NCI-H748 (cell line): ENCODE measurements at regions not wholly inside any gene's neighbourhood (a gene's known extent, or its start where the extent isn't known, plus 50 kb on each side); places are given as distances from the start of the nearest gene placed in this dataset.

Experiments
- DNase-seq: peaks from one replicate; lab custom pipeline; 2025; ENCODE audit not compliant: unreplicated experiment; lab: John Stamatoyannopoulos, UW

- no peak for DNase-seq
Measured at GRCh38 chr3:30945291-30945690, 50.8 kb upstream of the GADL1 start.

DNA sequence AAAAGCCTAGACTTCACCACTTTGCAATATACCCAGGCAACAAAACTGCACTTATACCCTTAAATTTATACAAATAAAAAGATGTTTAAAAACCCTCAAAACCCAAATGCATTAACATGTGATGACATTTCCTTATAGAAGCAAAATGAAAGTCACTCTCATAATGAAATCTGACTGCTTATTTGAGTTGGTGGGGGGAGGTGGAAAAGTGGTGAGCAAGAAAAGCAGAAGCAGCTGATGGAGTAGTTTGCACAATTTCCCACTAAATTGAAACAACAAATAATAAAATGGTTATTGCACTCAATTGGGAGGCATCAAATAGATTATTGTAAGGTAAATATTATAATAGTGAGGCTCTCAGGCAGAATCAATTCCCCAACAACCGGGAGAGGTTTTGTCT, 54.0 kb upstream of the GADL1 start:
- peak; percentile 40 for DNase-seq

GRCh38 chr3:30951826-30952225, 57.4 kb upstream of the GADL1 start:
- DNase-seq: no peak

GRCh38 chr3:30952786-30953185, 58.3 kb upstream of the GADL1 start:
- DNase-seq: no peak

DNA sequence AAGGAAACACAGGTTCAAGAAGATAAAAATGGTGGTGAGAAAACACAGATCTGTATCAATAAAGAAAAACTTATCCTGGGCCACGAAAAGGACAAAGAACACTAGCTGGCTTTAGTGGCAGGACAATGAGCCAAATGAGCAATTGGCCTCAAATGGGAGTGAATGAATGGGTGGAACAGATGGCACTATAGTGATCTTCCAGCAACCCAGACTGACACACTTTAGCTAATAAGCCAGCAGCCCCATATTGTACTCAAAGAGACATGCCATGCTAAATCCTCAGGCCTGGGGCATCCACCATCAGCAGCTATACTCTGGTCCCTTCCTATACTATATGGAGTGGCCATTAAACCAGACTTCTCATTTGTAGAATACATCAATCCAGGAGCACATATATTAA, 60.0 kb upstream of the GADL1 start:
- DNase-seq: no peak

DNA sequence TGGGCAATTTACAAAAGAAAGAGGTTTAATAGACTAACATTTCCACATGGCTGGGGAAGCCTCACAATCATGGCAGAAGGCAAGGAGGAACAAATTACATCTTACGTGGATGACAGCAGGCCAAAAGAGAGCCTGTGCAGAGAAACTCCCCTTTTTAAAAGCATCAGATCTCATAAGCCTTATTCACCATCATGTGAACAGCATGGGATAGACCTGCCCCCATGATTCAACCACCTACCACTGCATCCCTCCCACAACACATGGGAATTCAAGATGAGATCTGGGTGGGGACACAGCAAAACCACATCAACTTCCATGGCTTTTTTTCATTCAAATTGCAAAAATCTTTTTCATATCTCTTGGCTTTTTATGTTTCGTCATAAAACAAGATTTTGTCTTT, 67.6 kb upstream of the GADL1 start:
- DNase-seq: no peak

DNA sequence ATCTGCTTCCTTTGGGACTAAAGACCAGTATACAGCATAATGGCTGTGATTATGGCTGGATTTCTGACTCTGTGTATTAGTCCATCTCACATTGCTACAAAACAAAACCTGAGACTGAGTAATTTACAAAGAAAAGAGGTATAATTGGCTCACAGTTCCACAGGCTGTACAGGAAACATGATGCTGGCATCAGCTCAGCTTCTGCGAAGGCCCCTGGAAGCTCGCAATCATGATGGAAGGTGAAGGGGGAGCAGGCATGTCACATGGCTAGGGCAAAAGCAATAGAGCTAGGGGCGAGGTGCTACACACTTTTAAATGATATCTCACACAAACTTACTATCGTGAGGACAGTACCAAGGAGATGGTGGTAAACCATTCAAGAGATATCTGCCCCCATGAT, 68.0 kb upstream of the GADL1 start:
- DNase-seq: no peak

GRCh38 chr3:30963223-30963722, 68.8 kb upstream of the GADL1 start:
- DNase-seq: no peak

DNA sequence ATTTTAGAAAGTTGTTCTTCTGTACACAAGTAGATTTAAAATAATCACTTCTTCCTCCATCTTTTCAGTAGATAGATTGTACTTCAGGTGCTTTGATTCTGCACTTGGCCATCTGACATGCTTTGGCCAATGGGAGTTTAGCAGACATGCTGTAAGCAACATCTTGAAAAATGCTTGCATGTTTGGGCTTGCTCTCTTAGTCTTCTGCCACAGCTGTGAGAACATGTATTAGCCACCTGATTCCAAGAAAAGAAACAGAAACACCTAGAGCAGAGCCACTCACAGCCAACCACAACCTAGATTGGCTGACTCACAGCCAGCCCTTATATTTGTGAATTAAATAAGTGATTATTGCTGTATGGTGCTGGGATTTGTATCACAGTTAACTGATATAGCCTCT, 70.2 kb upstream of the GADL1 start:
- no peak for DNase-seq

DNA sequence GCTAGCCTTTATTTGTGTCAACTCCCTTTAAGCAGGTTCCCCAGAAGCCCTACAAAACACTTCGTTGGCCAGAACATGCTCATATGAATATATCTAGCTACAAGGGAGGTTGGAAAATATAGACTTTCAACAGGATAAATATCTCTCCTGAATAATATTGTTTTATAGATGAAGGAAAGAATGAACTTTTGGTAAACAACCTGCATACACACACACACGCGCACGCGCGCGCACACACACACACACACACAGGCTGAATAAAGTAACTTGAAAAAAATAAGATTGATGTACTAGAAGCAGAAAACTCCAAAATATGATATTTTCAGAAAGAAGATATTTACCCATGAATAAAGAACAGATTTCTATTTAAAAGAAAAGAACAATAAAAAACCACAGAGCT, 72.4 kb upstream of the GADL1 start:
- no peak for DNase-seq

- peak; percentile 12 for DNase-seq
Measured at GRCh38 chr3:30970183-30970582, 75.7 kb upstream of the GADL1 start.

GRCh38 chr3:30972449-30972848, 78.0 kb upstream of the GADL1 start:
- DNase-seq: no peak

DNA sequence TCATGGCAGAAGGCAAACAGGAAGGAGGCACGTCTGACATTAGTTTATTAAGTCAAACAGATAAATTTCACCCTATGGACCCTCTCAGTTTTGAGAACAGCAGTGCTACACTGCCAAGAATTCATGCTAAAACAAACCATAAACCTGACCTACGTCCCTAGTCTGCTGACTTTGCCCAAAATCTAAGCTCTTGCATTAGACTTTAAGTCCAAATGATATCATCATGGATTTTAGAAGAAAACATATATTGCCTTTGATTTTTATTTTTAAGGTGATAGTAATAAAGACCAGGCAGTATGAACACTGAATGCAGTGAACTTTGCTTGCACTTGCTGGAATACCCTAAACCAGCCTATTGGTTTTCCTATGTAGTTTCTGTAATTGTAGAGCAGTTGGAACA, 79.6 kb upstream of the GADL1 start:
- no peak for DNase-seq

DNA sequence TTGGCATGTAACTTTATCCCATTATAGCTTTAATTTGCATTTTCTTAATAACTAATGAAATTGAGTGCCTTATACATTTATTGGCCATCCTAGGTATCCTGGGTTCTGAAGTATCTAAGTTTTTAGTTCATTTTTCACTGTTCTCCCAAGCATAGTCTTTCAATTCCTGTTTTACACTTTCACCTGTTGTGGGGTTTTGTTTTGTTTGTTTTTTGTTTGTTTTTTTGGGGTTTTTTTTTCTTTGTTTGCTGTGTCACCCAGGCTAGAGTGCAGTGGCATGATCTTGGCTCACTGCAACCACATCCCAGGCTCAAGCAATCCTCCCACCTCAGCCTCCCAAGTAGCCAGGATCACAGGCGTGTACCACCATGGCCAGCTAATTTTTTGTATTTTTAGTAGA, 83.1 kb upstream of the GADL1 start:
- no peak for DNase-seq

GRCh38 chr3:30980993-30981392, 86.5 kb upstream of the GADL1 start:
- DNase-seq: no peak

- no peak for DNase-seq
Measured at GRCh38 chr3:30982416-30983075, 88.1 kb upstream of the GADL1 start.

GRCh38 chr3:30984855-30985749, 90.6 kb upstream of the GADL1 start:
- DNase-seq: no peak

DNA sequence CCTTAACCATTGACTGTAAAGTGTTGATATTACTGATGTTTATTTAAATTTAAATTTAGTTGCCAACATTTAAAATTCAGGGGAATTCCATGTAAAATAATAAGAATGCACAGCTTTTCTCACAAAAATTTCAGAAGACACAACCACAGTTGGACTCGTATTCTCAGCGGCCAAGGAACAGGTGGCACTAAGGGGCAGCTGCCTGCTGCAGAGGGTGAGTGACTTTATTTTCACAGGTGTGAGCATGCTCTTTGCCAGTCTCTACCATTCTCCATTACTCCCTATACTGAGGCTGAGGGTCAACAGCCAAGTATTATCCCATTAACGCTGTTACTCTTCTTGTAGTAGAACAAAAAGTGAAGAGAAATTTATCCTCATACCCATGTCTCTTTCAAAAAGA, 92.1 kb upstream of the GADL1 start:
- DNase-seq: peak; percentile 29

DNA sequence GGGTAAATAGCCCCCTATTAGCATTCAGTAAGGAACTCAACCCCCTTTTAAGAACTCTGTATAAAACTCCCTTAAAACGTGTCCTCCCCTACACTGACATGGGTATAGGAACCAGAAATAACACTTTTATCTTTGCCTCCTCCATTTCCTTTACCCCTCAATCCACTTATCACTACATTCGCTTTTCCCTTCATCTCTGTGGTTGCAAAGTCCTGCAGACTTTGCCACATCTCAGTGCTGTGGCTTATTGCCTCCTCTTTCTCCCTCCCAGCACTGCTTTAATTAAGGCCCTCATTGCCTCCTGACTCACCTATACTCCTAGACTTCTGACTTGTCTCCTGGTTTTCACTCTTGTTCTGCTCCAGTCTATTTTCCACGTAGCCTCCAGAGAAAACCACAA, 94.3 kb upstream of the GADL1 start:
- no peak for DNase-seq

- peak; percentile 81 for DNase-seq
Measured at GRCh38 chr3:30989276-30990030, 95.0 kb upstream of the GADL1 start.

DNA sequence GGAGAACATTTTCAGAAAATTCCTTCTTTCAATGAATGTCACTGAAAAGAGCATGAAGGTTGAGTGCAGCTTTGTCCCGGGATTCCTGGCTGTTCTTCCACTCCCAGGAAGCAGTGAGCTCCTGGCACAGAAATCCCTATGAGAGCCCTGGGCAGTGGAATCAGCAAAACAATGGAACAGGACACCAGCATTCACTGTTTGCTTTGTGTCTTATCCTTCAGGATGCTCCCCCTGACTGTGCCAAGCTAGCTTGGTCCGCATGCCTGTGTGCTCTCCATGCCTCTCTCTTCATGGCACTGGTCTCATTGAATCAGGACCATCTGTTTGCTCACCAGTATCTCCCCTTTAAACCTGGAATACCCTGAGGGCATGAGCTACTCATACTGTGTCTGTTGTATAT, 102.0 kb upstream of the GADL1 start:
- peak; percentile 89 for DNase-seq

DNA sequence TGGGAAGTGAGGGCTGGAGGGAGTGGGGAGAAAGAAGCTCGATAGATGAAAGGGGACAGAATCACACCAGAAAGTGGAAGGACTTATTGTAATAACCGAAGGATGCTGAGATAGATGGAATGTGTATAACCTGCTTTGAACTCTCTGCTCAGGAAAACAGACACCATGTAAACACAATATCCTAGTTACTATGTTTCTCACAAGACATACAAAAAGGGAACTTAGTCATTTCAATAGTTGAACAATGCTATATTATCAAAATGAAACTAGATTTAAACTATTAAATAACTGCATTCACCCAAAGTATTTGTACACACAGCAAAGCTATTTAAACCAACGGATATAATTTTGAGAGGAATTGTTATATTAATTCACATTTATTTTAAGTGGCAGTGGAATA, 108.3 kb upstream of the GADL1 start:
- no peak for DNase-seq
